HFF-Myc (cell line): ENCODE measurements at regions not wholly inside any gene's neighbourhood (a gene's known extent, or its start where the extent isn't known, plus 50 kb on each side); places are given as distances from the start of the nearest gene placed in this dataset.

ENCODE experiments used
- DNase-seq: peaks from one replicate; pipeline ENCODE4 v3.0.0-alpha.2; 2011; ENCODE audit warnings: low read depth; ENCODE audit errors: extremely low read depth
- H3K4me3 ChIP-seq: replicated peaks from 2 replicates; pipeline ENCODE4 v1.5.1; 2011; ENCODE audit warnings: low read depth, mild to moderate bottlenecking, control low read depth, low read length
- CTCF ChIP-seq: IDR thresholded peaks from 2 replicates; pipeline ENCODE4 v1.5.1; 2012; ENCODE audit warnings: mild to moderate bottlenecking, low read depth, low read length, control low read depth; ENCODE audit errors: missing control alignments

DNA sequence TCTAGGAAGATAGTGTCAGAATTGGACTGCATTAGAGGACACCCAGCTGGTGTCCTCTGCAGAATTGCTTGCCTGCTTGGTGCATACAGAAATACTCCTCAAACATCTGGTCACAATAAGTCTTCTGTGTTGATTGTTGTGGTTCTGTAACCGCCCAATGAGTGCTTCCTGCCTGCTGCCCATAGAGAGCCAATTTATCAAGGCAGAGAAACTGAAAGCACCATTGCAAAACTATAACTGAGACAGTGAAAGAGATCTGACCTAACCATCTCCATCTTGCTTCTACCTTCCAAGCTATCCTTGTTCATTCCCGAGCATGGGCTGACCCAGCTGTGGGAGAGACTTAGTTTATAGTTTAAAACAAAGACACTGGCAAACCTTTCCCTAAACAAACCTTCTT lies 462.4 kb upstream of the RGS18 start:
- DNase-seq: peak; percentile 2
- H3K4me3 ChIP-seq: no peak overlapping the region
- TF ChIP-seq CTCF: no peak

GRCh38 chr1:191696354-191696753 lies 461.9 kb upstream of the RGS18 start:
- no peak overlapping the region for H3K4me3 ChIP-seq
- DNase-seq: no peak
- no peak for TF ChIP-seq CTCF

DNA sequence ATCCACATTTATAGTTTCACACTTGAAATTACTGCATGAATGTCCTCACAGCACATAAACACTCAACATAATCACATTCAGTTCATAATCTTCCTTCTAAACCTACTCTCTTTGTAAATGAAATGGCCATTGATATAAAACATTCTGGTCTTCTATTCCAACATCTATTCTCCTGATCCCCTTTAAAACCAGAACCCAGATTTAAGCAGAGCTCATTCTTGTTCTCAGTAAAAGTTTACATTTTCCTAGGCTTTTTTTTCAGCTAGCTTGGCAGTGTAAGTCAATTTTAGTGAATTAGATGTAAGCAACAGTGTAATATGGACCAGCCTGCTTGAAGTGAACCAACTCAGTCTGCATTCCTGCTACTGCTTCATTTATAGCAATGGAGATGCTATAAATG lies 460.7 kb upstream of the RGS18 start:
- H3K4me3 ChIP-seq: no peak overlapping the region
- no peak for DNase-seq
- no peak for TF ChIP-seq CTCF

GRCh38 chr1:191698246-191698645 lies 460.0 kb upstream of the RGS18 start:
- DNase-seq: no peak
- H3K4me3 ChIP-seq: no peak overlapping the region
- no peak for TF ChIP-seq CTCF

GRCh38 chr1:191699343-191699742 lies 458.9 kb upstream of the RGS18 start:
- DNase-seq: no peak

DNA sequence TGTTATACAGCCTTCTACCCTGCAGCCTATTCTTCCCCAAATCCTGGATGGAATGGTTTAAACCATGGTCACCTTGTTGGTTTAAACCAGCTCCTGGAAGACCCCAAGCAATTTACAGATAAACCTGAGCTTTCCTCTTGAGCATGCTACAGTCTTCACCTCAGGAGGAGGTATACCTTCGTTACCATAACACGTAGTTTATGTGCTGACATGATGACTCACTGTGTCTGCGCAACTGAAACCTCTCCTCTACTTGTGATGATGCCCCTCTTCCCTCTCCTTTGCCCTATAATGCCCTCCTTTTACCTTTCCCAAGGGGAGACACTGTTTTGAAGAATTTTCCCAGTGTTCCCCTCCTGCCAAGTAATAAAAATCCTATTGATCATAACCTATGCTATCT lies 457.3 kb upstream of the RGS18 start:
- H3K4me3 ChIP-seq: no peak overlapping the region
- no peak for DNase-seq
- no peak for TF ChIP-seq CTCF

More at GRCh38 chr1:191699343-191699742, 458.9 kb upstream of the RGS18 start:
- H3K4me3 ChIP-seq: no peak overlapping the region
- no peak for TF ChIP-seq CTCF

DNA sequence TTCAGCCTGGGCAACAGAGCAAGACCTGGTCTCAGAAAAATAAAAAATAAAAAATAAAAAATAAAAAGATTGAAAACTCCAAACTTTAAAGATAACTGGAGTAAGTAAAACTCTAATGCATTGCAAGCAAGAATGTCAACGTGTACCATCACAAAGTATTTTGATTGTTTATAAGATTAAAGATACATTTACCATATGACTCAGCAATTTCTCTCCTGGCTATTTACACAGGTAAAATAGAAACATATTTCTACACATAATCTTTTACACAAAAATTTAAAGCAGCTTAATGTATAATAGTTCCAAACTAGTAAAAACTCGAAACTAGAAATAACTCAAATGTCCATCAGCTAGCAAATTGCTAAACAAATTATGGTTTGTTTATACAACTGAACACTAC lies 456.1 kb upstream of the RGS18 start:
- TF ChIP-seq CTCF: no peak
- H3K4me3 ChIP-seq: no peak overlapping the region
- DNase-seq: no peak
